SK-N-SH (cell line): ENCODE measurements at regions not wholly inside any gene's neighbourhood (a gene's known extent, or its start where the extent isn't known, plus 50 kb on each side); places are given as distances from the start of the nearest gene placed in this dataset.

Source experiments
- CTCF ChIP-seq: fragments of 200-600 bp; sonication (generic); IDR thresholded peaks from 2 replicates; pipeline ENCODE4 v1.6.1; 2017; ENCODE audit warnings: antibody characterized with exemption, mild to moderate bottlenecking, moderate library complexity
- POLR2AphosphoS5 ChIP-seq: IDR thresholded peaks from 2 replicates; pipeline ENCODE4 v1.6.1; 2012; ENCODE audit warnings: low read depth, low read length
- TEAD4 ChIP-seq: IDR thresholded peaks from 2 replicates; pipeline ENCODE4 v1.4.0; 2012; ENCODE audit warnings: mild to moderate bottlenecking, borderline replicate concordance; ENCODE audit not compliant: insufficient read depth

- TF ChIP-seq CTCF, result no peak
- TF ChIP-seq POLR2AphosphoS5, result no peak
- TF ChIP-seq TEAD4, result no peak
These were observed 145.5 kb downstream of the CTH start for GRCh38 chr1:70556541-70556940.
